Memory B cell (primary cell): ENCODE measurements at regions not wholly inside any gene's neighbourhood (a gene's known extent, or its start where the extent isn't known, plus 50 kb on each side); places are given as distances from the start of the nearest gene placed in this dataset.

Source experiments
- ATAC-seq: fragments of 150-1000 bp; cut with Tn5 transposase; 2 replicates; pipeline ENCODE4 v1.10.0; 2021; ENCODE audit warnings: low read depth, mild to moderate bottlenecking, moderate library complexity
- DNase-seq, 2 donors: peaks; one replicate each; pipeline ENCODE4 v3.0.0; 2022; ENCODE audit warnings: low spot score in 2 of 2
- H3K27ac Mint-ChIP-seq: one replicate; pipeline ENCODE4 v1.8.0; 2022; ENCODE audit warnings: mild to moderate bottlenecking, moderate library complexity, mixed read lengths
- H3K27me3 Mint-ChIP-seq: one replicate; pipeline ENCODE4 v1.8.0; 2022; ENCODE audit warnings: mixed read lengths
- H3K36me3 Mint-ChIP-seq: one replicate; pipeline ENCODE4 v1.8.0; 2022; ENCODE audit warnings: mild to moderate bottlenecking, mixed read lengths
- H3K4me1 Mint-ChIP-seq: one replicate; pipeline ENCODE4 v1.8.0; 2022; ENCODE audit warnings: mixed read lengths
- H3K4me3 Mint-ChIP-seq: one replicate; pipeline ENCODE4 v1.8.0; 2022; ENCODE audit warnings: mild to moderate bottlenecking, moderate library complexity, mixed read lengths
- H3K9me3 Mint-ChIP-seq: one replicate; pipeline ENCODE4 v1.8.0; 2022; ENCODE audit warnings: mixed read lengths

- no peak overlapping the region for H3K27ac Mint-ChIP-seq
- no peak overlapping the region for H3K4me3 Mint-ChIP-seq
- no peaks in the 10 kb centered on the region for H3K4me1 Mint-ChIP-seq
- H3K27me3 Mint-ChIP-seq = no peaks in the 10 kb centered on the region
- H3K9me3 Mint-ChIP-seq = peaks cover 6% of the 10 kb centered on the region
- no peak for ATAC-seq
- no peak for DNase-seq
- H3K36me3 Mint-ChIP-seq = no peaks in the 10 kb centered on the region
Observed at GRCh38 chr13:57224414-57224813, 57.4 kb downstream of the PRR20E start.

- no peak overlapping the region for H3K27ac Mint-ChIP-seq
- H3K36me3 Mint-ChIP-seq = no peaks in the 10 kb centered on the region
- DNase-seq = no peak
- no peaks in the 10 kb centered on the region for H3K27me3 Mint-ChIP-seq
- H3K4me1 Mint-ChIP-seq = no peaks in the 10 kb centered on the region
- H3K9me3 Mint-ChIP-seq = peaks cover 4% of the 10 kb centered on the region
- ATAC-seq = no peak
- H3K4me3 Mint-ChIP-seq = no peak overlapping the region
Observed at GRCh38 chr13:57250472-57250871, 83.5 kb downstream of the PRR20E start.

- no peak overlapping the region for H3K27ac Mint-ChIP-seq
Observed at GRCh38 chr13:57253551-57253950, 86.6 kb downstream of the PRR20E start.

GRCh38 chr13:57264965-57265364 lies 98.0 kb downstream of the PRR20E start:
- H3K36me3 Mint-ChIP-seq = no peaks in the 10 kb centered on the region
- no peak overlapping the region for H3K4me3 Mint-ChIP-seq
- DNase-seq (no peak), ATAC-seq (no peak)
- peaks cover 3% of the 10 kb centered on the region for H3K9me3 Mint-ChIP-seq
- H3K27ac Mint-ChIP-seq = no peak overlapping the region
- H3K4me1 Mint-ChIP-seq = no peaks in the 10 kb centered on the region
- H3K27me3 Mint-ChIP-seq = no peaks in the 10 kb centered on the region

More at GRCh38 chr13:57253551-57253950, 86.6 kb downstream of the PRR20E start:
- DNase-seq = no peak
- Mint-ChIP-seq H3K9me3 (peaks cover 4% of the 10 kb centered on the region), H3K36me3 (no peaks in the 10 kb centered on the region), H3K4me1 (no peaks in the 10 kb centered on the region), H3K27me3 (no peaks in the 10 kb centered on the region), H3K4me3 (no peak overlapping the region)
- ATAC-seq = no peak

GRCh38 chr13:57270493-57270892 lies 103.5 kb downstream of the PRR20E start:
- no peaks in the 10 kb centered on the region for H3K4me1 Mint-ChIP-seq
- peaks cover 3% of the 10 kb centered on the region for H3K9me3 Mint-ChIP-seq
- H3K27ac Mint-ChIP-seq = no peak overlapping the region
- DNase-seq (no peak), ATAC-seq (no peak)
- no peaks in the 10 kb centered on the region for H3K36me3 Mint-ChIP-seq
- H3K4me3 Mint-ChIP-seq = no peak overlapping the region
- H3K27me3 Mint-ChIP-seq = no peaks in the 10 kb centered on the region

- Mint-ChIP-seq H3K36me3 (no peaks in the 10 kb centered on the region), H3K27ac (no peak overlapping the region), H3K4me1 (no peaks in the 10 kb centered on the region), H3K9me3 (peaks cover 4% of the 10 kb centered on the region), H3K4me3 (no peak overlapping the region), H3K27me3 (no peaks in the 10 kb centered on the region)
- ATAC-seq = no peak
- DNase-seq = no peak
Observed at GRCh38 chr13:57286511-57287098, 119.6 kb downstream of the PRR20E start.

- H3K9me3 Mint-ChIP-seq = peaks cover 1% of the 10 kb centered on the region
- H3K27me3 Mint-ChIP-seq = no peaks in the 10 kb centered on the region
- H3K27ac Mint-ChIP-seq = no peak overlapping the region
- H3K4me1 Mint-ChIP-seq = no peaks in the 10 kb centered on the region
- no peaks in the 10 kb centered on the region for H3K36me3 Mint-ChIP-seq
- no peak overlapping the region for H3K4me3 Mint-ChIP-seq
- DNase-seq = no peak
- ATAC-seq = no peak
Observed at GRCh38 chr13:57302604-57303003, 135.6 kb downstream of the PRR20E start.

- H3K4me1 Mint-ChIP-seq = no peaks in the 10 kb centered on the region
- ATAC-seq = no peak
- H3K4me3 Mint-ChIP-seq = no peak overlapping the region
- no peaks in the 10 kb centered on the region for H3K36me3 Mint-ChIP-seq
- no peaks in the 10 kb centered on the region for H3K9me3 Mint-ChIP-seq
- no peak overlapping the region for H3K27ac Mint-ChIP-seq
- no peaks in the 10 kb centered on the region for H3K27me3 Mint-ChIP-seq
- no peak for DNase-seq
Observed at GRCh38 chr13:57311009-57311586, 144.1 kb downstream of the PRR20E start.

- no peaks in the 10 kb centered on the region for H3K4me1 Mint-ChIP-seq
- H3K27ac Mint-ChIP-seq = no peak overlapping the region
- no peaks in the 10 kb centered on the region for H3K27me3 Mint-ChIP-seq
- no peak overlapping the region for H3K4me3 Mint-ChIP-seq
- peaks cover 2% of the 10 kb centered on the region for H3K9me3 Mint-ChIP-seq
- DNase-seq = no peak
- no peak for ATAC-seq
- no peaks in the 10 kb centered on the region for H3K36me3 Mint-ChIP-seq
Observed at GRCh38 chr13:57314897-57315520, 148.0 kb downstream of the PRR20E start.

GRCh38 chr13:57326532-57326931 lies 159.5 kb downstream of the PRR20E start:
- H3K36me3 Mint-ChIP-seq = no peaks in the 10 kb centered on the region
- ATAC-seq (peak; percentile 59), DNase-seq (no peak)
- peak overlapping the region; percentile 21 for H3K4me3 Mint-ChIP-seq
- peaks cover 2% of the 10 kb centered on the region for H3K4me1 Mint-ChIP-seq
- H3K9me3 Mint-ChIP-seq = peaks cover 1% of the 10 kb centered on the region
- no peaks in the 10 kb centered on the region for H3K27me3 Mint-ChIP-seq
- no peak overlapping the region for H3K27ac Mint-ChIP-seq

- H3K36me3 Mint-ChIP-seq = no peaks in the 10 kb centered on the region
- no peak for ATAC-seq
- no peak for DNase-seq
- H3K27me3 Mint-ChIP-seq = no peaks in the 10 kb centered on the region
- H3K4me1 Mint-ChIP-seq = no peaks in the 10 kb centered on the region
- H3K9me3 Mint-ChIP-seq = peaks cover 1% of the 10 kb centered on the region
- no peak overlapping the region for H3K27ac Mint-ChIP-seq
- H3K4me3 Mint-ChIP-seq = no peak overlapping the region
Observed at GRCh38 chr13:57340878-57341277, 173.9 kb downstream of the PRR20E start.

- ATAC-seq = no peak
- Mint-ChIP-seq H3K9me3 (peaks cover 5% of the 10 kb centered on the region), H3K4me1 (no peaks in the 10 kb centered on the region)
Observed at GRCh38 chr13:57345526-57345925, 178.5 kb downstream of the PRR20E start.

GRCh38 chr13:57346786-57347185 lies 179.8 kb downstream of the PRR20E start:
- ATAC-seq = no peak
- no peak for DNase-seq
- Mint-ChIP-seq H3K4me3 (no peak overlapping the region), H3K36me3 (no peaks in the 10 kb centered on the region), H3K27me3 (no peaks in the 10 kb centered on the region), H3K27ac (no peak overlapping the region), H3K4me1 (no peaks in the 10 kb centered on the region), H3K9me3 (peaks cover 5% of the 10 kb centered on the region)

More at GRCh38 chr13:57345526-57345925, 178.5 kb downstream of the PRR20E start:
- H3K27ac Mint-ChIP-seq = no peak overlapping the region
- no peaks in the 10 kb centered on the region for H3K27me3 Mint-ChIP-seq
- DNase-seq = no peak
- H3K36me3 Mint-ChIP-seq = no peaks in the 10 kb centered on the region
- no peak overlapping the region for H3K4me3 Mint-ChIP-seq

- no peak for DNase-seq
Observed at GRCh38 chr13:57352114-57352513, 185.1 kb downstream of the PRR20E start.

GRCh38 chr13:57353831-57354230 lies 186.8 kb downstream of the PRR20E start:
- Mint-ChIP-seq H3K9me3 (peaks cover 4% of the 10 kb centered on the region), H3K4me1 (no peaks in the 10 kb centered on the region)

More at GRCh38 chr13:57352114-57352513, 185.1 kb downstream of the PRR20E start:
- no peaks in the 10 kb centered on the region for H3K4me1 Mint-ChIP-seq
- H3K27me3 Mint-ChIP-seq = no peaks in the 10 kb centered on the region
- no peaks in the 10 kb centered on the region for H3K36me3 Mint-ChIP-seq
- no peak for ATAC-seq
- H3K9me3 Mint-ChIP-seq = peaks cover 9% of the 10 kb centered on the region
- H3K27ac Mint-ChIP-seq = no peak overlapping the region
- no peak overlapping the region for H3K4me3 Mint-ChIP-seq

More at GRCh38 chr13:57353831-57354230, 186.8 kb downstream of the PRR20E start:
- H3K4me3 Mint-ChIP-seq = no peak overlapping the region
- DNase-seq (no peak), ATAC-seq (no peak)
- H3K36me3 Mint-ChIP-seq = no peaks in the 10 kb centered on the region
- no peaks in the 10 kb centered on the region for H3K27me3 Mint-ChIP-seq
- H3K27ac Mint-ChIP-seq = no peak overlapping the region
